ENCODE measurements at regions not wholly inside any gene's neighbourhood (a gene's known extent, or its start where the extent isn't known, plus 50 kb on each side); places are given as distances from the start of the nearest gene placed in this dataset.

- Histone ChIP-seq H4K8ac (ENCODE audit: low read depth in 2 of 2, low read length in 2 of 2) (no peak overlapping the region), H3K18ac (ENCODE audit: low read depth, low read length) (no peak overlapping the region), H2BK20ac (ENCODE audit: low read depth, low read length) (no peak overlapping the region), H3K4me2 (ENCODE audit: low read depth, low read length) (no peak overlapping the region), H4K5ac (ENCODE audit: low read depth, low read length) (no peak overlapping the region), H4K20me1 (ENCODE audit: insufficient read depth, low read length) (no peaks in the 10 kb centered on the region), H2BK120ac (ENCODE audit: low read depth, low read length) (no peak overlapping the region), H2BK15ac (ENCODE audit: low read depth, low read length) (no peak overlapping the region), H3K36me3 (ENCODE audit: control insufficient read depth, insufficient read depth, low read length) (no peaks in the 10 kb centered on the region), H3K9me3 (ENCODE audit: control insufficient read depth, insufficient read depth, low read length) (no peaks in the 10 kb centered on the region), H3K4me3 (ENCODE audit: insufficient read depth, low read depth, low read length) (no peak overlapping the region), H3K27ac (ENCODE audit: insufficient read depth, low read length) (no peak overlapping the region), H2BK5ac (ENCODE audit: low read depth, low read length, poor library complexity, severe bottlenecking) (no peak overlapping the region), H2AFZ (replicated peaks; ENCODE audit: low read length, poor library complexity) (no peak overlapping the region), H3K14ac (replicated peaks; ENCODE audit: low read depth, low read length) (no peak overlapping the region), H3K56ac (ENCODE audit: extremely low read depth, insufficient read depth, low read length) (no peak overlapping the region), H3K4me1 (ENCODE audit: control insufficient read depth, insufficient read depth, low read length) (no peaks in the 10 kb centered on the region), H2AK5ac (ENCODE audit: low read depth, low read length) (no peak overlapping the region), H3K4ac (ENCODE audit: low read depth, low read length) (no peak overlapping the region), H2AK9ac (replicated peaks; ENCODE audit: low read depth, low read length, poor library complexity) (no peak overlapping the region), H3K23ac (ENCODE audit: low read depth, low read length) (no peak overlapping the region), H3K9ac (ENCODE audit: low read depth, low read length) (no peak overlapping the region), H3K79me1 (ENCODE audit: low read depth in 1 of 2, low read length in 2 of 2) (no peaks in the 10 kb centered on the region), H3K27me3 (ENCODE audit: control insufficient read depth, insufficient read depth, low read length) (no peaks in the 10 kb centered on the region), H3K9me1 (ENCODE audit: insufficient read depth, low read length) (no peaks in the 10 kb centered on the region), H4K91ac (ENCODE audit: insufficient read depth, low read depth, low read length) (no peak overlapping the region)
- intact Hi-C loops (cut with micrococcal nuclease) = no loop called here
- in situ Hi-C loops (cut with MboI; ENCODE audit: low sequenced_read_pairs) = no loop called here
- POLR2A ChIA-PET (ENCODE audit: unreplicated experiment) = no interaction called here
- CTCF ChIA-PET = no interaction called here
- dilution Hi-C loops (cut with HindIII; ENCODE audit: low sequenced_read_pairs, unreplicated experiment) = no loop called here
- DNase-seq = no peak
- WGBS, 2 experiments (ENCODE audit: extremely low coverage in 2 of 2, insufficient read length in 1 of 2) = 86% methylated on average over 2 of the region's 2 CpGs; no CpG with 5 or more reads in 1 of the 2 experiments
- peak; percentile 83 for TF ChIP-seq NFE2L2 (IDR thresholded peaks at IDR 0.05; ENCODE audit: low read depth, low read length)
- TF ChIP-seq CEBPB (IDR thresholded peaks at IDR 0.05; ENCODE audit: low read depth, low read length) = no peak
- TF ChIP-seq MAFK (IDR thresholded peaks at IDR 0.05; ENCODE audit: low read depth, low read length) = peak; percentile 74
- no TSS peak for BruUV-seq (replicated peaks)
- no peak for ATAC-seq (ENCODE audit: low read depth)
Observed at GRCh38 chr20:60160451-60161145, 202.4 kb downstream of the CDH26 start.
